ENCODE measurements at regions not wholly inside any gene's neighbourhood (a gene's known extent, or its start where the extent isn't known, plus 50 kb on each side); places are given as distances from the start of the nearest gene placed in this dataset.
"Not testable (repeated sequence)": the region's sequence is repeated elsewhere in the genome, so short reads cannot be mapped to it uniquely, and the experiment has no call there.

DNA sequence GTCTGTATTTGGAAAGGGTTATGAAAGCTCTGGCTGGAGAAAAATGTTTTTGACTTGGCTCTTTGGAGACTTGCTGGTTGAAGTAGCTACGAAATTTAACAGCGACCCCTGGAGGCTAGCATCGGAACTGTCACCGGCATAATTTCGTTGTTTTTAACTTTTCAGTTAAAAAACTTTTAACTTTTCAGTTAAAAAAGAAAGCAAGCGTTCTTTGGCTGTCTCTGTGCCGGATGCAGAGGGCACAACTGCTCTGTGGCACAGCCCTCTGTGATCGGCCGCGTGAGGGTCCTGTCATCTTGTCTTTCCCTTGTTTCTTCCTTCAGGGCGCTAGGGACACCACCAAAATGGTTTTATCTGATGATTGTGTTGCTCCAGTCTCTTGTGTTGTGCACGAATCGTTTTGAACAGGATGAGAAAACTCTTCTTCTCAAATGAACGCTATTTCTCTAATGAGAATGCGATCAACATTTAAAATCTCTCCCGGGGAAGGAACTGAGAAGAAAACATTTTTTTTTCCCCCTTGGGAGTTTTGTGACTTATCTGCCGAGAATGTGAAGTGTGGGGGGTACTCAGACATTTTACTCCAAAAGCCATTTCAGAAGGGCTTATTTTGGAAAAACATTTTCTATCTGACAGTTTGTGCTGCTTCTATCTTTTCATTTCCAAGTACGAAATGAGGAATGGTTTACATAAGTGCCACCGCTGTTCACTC lies 57.1 kb downstream of the ADCYAP1 start:
- peak; percentile 38 for DNase-seq

DNA sequence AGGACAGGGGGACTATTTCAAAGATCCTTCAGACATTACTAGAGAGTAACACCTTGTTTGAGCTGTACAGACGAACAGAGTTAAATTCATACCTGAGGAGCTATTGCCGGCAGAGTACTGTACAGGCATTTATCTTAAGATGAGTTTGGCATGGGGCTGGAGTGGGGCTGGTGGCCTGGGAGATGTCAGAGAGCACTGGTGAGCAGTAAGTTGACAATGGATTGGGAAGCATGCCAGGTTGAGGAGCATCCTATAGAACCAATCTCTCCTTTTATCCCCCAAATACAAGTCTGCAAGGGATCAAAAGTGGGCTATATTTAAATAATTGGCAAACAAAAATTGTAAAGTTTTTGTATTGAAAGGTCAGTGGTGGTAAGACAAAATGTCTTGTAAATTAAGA lies 58.6 kb downstream of the ADCYAP1 start:
- DNase-seq: no peak

DNA sequence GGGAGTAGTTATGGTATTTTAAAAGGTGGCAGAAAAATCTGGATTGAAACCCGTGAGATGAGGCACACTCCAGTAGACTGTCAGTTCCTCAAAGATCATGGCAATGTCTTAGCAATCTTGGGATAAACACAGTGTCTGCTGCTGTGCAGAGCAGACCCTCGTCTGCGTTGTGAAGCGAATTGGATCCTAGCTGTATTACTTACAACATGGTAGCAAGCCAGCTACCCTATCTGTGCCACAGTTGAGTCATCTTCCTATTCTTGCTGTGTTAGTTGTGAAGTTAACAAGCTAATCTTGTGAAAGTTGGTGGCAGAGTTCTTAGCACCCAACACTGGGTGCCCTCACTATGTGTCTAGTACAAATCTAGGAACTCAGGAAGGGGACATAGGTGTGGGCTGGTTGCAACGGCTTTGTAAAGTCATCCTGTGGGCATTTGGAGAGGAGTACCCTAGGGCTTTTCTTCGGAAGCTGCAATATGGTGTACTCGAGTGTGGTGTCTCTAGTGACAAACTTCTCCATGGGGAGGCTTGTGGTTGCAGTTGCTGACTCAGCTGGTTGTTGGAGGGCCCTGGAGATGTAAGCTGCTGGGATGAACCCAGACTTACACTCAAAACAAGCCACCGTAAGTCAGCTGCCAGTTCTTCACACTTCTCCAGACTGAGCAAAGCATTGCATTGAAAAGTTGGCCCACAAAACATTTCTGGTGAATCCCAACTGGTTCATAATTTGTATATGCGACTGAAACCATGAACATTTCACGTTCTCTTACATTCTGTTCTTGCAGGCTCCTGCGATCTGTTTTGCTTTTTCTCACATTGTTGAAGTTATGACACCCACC lies 61.5 kb downstream of the ADCYAP1 start:
- no peak for DNase-seq

DNA sequence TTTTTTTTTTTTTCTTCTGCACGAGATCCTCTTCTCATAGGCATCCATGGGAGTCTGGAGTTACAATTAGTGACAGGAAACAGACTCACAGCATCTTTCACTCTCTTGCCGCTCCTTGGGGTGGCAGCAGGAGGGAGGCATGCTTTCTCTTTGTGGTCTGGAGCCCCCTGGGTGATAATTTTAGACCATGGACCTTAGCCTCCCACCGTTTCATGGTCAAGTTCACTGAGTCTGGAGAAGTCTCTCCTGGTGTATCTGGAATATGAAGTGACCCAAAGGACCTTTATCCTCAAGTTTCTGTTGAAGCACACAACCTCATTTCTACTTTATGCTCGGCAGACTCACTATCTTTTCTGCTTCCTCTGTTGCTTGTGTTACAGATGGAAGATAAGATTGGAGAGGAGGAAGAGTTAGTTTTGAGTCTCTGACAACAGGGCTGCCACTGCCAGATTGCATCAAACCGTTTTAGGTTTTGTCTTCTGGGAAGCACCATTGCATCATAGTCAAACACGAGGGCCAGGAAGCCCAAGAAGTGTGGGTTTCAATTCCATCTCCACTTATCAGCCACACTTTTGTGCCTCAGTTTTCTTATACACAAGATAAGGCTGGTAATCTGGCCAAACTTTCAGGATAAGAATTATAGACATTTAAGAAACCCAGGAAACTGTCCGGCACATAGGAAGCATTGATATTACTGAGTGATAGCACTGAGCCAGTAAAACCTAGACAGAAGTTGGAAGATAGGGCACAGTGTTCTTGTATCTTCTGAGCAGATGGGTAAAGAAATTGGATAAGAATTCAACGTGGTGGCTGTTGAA lies 62.3 kb downstream of the ADCYAP1 start:
- no peak for DNase-seq

DNA sequence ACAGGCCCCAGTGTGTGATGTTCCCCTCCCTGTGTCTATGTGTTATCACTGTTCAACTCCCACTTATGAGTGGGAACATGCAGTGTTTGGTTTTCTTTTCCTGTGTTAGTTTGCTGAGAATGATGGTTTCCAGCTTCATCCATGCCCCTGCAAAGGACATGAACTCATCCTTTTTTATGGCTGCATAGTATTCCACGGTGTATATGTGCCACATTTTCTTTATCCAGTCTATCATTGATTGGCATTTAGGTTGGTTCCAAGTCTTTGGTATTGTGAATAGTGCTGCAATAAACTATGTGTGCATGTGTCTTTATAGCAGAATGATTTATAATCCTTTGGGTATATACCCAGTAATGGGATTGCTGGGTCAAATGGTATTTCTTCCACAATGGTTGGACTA lies 64.2 kb downstream of the ADCYAP1 start:
- not testable (repeated sequence) for DNase-seq

DNA sequence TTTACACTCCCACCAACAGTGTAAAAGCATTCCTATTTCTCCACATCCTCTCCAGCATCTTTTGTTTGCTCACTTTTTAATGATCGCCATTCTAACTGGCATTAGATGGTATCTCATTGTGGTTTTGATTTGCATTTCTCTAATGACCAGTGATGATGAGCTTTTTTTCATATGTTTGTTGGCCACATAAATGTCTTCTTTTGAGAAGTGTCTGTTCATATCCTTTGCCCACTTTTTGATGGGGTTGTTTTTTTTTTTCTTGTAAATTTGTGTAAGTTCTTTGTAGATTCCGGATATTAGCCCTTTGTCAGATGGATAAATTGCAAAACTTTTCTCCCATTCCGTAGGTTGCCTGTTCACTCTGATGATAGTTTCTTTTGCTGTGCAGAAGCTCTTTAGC lies 64.6 kb downstream of the ADCYAP1 start:
- DNase-seq: not testable (repeated sequence)

DNA sequence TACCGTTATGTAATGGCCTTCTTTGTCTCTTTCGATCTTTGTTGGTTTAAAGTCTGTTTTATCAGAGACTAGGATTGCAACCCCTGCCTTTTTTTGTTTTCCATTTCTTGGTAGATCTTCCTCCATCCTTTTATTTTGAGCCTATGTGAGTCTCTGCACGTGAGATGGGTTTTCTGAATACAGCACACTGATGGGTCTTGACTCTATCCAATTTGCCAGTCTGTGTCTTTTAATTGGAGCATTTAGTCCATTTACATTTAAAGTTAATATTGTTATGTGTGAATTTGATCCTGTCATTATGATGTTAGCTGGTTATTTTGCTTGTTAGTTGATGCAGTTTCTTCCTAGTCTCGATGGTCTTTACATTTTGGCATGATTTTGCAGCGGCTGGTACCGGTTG lies 69.9 kb downstream of the ADCYAP1 start:
- not testable (repeated sequence) for DNase-seq

DNA sequence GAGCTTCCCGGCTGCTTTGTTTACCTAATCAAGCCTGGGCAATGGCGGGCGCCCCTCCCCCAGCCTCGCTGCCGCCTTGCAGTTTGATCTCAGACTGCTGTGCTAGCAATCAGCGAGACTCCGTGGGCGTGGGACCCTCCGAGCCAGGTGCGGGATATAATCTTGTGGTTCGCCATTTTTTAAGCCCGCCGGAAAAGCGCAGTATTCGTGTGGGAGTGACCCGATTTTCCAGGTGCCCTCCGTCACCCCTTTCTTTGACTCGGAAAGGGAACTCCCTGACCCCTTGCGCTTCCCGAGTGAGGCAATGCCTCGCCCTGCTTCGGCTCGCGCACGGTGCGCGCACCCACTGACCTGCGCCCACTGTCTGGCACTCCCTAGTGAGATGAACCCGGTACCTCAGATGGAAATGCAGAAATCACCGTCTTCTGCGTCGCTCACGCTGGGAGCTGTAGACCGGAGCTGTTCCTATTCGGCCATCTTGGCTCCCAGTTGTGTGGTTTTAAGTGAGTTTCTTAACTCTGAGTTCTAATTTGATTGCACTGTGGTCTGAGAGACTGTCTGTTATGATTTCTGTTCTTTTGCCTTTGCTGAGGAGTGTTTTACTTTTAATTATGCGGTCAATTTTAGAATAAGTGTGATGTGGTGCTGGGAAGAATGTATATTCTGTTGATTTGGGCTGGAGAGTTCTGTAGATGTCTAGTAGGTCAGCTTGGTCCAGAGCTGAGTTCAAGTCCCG lies 71.9 kb downstream of the ADCYAP1 start:
- DNase-seq: not testable (repeated sequence)

DNA sequence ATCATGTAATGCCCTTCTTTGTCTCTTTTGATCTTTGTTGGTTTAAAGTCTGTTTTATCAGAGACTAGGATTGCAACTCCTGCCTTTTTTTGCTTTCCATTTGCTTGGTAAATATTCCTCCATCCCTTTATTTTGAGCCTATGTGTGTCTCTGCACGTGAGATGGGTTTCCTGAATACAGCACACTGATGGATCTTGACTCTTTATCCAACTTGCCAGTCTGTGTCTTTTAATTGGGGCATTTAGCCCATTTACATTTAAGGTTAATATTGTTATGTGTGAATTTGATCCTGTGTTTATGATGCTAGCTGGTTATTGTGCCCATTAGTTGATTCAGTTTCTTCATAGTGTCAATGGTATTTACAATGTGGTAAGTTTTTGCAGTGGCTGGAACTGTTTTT lies 72.7 kb downstream of the ADCYAP1 start:
- DNase-seq: not testable (repeated sequence)

DNA sequence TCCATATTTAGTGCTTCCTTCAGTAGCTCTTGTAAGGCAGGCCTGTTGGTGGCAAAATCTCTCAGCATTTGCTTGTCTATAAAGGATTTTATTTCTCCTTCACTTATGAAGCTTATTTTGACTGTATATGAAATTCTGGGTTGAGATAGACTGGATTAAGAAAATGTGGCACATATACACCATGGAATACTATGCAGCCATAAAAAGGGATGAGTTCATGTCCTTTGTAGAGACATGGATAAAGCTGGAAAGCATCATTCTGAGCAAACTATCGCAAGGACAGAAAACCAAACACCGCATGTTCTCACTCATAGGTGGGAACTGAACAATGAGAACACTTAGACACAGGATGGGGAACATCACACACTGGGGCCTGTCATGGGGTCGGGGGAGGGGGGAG lies 73.1 kb downstream of the ADCYAP1 start:
- DNase-seq: not testable (repeated sequence)

DNA sequence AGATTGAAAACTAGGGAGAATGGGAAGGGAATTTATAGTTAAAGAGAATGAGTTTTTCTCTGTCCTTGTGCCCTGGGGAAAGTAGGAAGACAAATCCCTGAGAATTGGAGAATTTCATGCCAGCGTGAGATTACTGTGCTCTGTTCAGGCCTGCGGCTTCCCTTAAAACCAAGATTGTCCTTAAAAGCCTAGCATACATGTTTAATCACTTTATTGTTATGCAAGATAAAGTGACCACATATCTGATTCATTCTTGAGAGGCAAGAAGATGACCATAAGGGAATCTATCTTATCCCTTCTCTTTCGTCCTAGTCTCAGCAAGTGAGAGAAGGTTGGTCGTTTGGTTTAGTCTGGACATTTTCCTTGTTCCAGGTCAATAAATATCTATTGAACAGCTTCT lies 75.9 kb downstream of the ADCYAP1 start:
- no peak for DNase-seq

DNA sequence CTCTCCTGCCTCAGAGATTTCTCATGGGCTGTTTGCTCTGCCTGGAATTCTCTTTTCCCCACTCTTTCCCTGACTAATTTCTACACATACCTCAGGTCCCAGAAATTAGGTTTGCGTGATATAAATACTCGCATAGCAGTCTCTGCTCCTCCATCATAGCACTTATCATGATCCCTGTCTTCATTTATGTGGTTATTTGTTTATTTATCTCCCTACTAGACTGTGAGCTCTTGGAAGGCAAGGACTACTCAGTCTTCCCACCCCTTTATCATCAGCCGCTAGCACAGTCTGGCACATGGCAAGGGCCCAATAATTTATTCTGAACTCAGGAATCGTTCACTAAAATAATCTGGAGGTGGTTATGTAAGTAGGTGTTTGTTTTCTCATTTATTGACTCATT lies 79.3 kb downstream of the ADCYAP1 start:
- no peak for DNase-seq

DNA sequence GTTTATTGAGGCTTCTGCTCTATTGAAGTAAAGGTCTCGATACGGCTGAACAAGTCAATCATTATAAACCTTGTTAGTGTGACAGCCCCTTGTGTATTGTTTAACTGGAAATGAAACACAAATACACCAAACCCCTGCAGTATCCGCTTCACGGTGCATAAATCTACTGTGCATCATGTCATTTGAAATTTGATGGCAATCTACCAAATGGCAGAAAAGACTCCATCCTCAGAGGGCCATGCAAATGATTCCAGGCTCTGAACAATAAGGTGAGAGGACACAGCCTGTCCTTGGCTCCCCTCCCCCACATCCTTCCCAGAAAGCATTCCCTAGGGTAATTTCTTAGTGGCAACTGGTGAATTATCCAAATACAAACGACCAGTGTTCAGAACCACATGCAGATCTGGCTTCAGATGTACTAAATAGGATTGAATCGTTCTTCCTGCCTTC lies 80.6 kb downstream of the ADCYAP1 start:
- no peak for DNase-seq

DNA sequence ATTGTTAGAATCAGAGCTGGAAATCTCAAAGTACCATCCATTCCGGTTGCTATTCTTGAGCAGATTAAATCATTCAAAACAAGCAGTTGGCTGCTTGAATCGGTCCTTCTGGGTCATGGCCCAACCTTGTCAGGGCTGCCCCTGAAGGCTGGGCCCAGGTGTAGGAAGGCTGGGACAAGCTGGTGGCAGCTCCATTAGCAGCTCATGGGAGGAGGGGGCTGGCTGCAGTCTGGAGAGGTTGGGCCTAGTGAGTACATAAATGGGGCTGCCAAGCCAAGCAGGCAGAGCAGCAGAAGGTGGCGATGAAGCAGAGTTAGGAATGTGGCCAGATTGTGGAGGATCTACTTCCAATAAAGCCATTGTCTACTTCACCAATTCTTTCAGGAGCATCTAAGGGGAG lies 81.4 kb downstream of the ADCYAP1 start:
- DNase-seq: no peak

DNA sequence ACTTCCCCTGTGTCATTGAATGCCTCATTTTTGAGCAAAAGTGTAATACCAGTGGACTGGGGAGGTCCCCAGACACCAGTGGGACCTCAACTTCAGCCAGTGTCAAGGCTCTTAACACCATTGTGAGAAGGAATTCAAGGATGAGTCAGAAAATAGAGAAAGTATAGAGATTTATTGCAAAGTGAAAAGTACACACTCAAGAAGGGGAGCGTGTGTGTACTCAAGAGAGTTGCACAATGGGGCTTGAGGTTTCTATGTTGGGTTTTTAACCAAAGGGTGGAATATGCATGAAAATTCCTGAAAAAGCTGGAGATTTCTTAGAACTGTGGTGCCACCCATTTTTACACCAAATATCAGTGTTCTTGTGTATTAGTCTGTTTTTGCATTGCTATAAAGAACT lies 81.9 kb downstream of the ADCYAP1 start:
- DNase-seq: no peak

DNA sequence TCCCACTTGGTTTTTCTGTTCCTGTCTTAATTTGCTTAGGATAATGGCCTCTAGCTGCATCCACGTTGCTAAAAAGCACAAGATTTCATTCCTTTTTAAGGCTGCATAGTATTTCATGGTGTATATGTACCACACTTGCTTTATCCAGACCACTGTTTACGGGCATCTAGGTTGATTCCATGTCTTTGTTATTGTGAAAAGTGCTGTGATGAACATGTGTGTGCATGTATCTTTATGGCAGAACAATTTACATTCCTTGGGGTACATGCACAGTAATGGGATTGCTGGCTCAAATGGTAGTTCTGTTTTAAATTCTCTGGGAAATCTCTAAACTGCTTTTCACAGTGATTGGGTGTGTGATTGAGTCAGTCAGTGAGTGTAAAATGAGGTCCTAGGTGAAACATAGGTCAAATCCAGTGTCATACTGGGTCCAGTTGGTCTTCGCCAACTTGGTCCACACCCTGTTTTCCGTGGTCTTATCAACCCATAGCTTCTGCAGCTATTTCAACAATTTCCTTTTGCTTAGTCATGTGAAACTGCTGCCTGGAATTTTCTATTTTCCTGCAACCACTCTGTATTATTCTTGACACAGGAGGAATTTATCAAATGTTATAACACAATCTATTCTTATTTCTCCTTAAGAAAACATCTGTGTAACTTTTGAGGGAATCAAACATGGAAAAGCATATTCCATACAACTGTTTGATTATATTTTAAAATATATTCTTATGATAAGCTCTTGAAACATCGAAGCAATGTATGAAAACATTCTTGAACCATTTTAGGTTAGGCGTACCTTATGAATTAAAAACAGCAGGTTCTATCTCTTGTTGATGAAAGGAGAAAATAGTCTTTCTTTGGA lies 82.9 kb downstream of the ADCYAP1 start:
- DNase-seq: no peak

DNA sequence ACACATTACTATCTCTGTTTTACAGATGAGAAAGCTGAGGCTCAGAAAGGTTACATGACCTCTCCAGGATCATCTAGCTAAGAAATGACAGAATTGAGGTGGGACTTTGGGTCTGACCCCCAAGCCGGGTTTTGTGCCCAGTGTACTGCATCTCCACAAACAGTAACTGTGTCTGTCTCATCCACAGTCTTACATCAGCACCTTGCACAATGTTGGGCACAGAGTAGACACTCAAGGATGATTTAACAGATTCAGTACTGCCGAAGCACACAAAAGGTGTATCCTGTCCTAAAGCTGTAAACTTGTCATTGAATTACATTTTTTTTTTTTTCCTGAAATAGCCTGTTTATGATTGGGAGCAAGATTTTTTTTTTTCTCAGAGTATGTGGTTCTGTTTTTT lies 84.8 kb downstream of the ADCYAP1 start:
- DNase-seq: no peak

DNA sequence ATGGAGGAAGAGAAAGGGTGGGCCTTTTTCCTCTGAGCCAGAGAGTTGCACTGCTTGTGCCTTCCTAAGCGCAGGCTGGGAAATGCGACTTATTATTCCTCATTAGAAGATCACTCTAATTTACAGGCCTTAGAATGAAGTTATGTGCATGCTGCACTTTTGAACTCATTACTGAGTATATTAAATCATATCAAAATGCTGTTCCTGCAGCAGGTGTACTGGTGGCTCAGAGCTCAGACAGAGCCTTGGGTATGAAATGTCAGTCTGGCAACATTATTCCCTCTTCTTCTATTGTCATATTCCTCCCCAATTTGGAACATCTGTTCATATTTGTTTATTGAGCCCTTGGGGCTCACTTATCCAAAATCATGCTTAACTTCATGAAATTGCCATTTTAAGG lies 85.5 kb downstream of the ADCYAP1 start:
- no peak for DNase-seq

DNA sequence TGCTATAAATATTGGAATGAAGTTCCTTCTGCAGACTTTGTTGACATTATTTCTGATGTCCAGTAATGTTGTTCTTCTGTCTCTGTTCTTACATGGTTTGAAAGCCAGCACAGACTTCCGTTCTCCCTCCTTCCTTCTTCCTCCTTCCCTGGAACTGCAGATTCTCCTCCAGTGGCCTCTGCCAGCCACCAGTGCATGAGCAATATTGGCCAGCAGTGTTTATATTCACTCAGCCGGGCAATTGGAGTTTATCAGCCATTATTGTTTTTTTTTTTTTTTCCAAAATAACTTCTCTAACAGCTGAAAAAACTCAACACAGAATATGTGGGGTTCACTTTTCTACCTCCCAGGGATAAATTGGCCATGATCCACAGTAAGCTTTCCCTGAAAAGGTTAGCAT lies 86.8 kb downstream of the ADCYAP1 start:
- no peak for DNase-seq

DNA sequence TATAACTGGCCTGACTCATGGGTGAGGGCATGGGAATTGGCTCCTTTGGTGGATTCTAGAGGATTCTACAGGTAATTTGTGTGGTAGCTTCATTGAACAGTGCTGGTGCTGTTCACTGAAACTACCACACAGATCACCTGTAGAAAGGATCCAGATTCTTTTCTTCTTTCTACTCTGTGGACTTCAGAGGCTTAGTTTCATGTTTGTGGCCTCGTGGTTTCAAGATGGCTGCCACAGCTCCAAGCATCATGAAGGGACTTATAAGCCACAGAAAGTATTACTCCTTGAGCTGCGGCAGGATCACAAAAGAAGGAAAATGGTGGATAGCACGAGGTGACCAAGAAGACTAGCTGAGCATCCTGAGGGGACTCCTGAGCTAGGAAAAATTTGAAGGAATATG lies 88.9 kb downstream of the ADCYAP1 start:
- no peak for DNase-seq

DNA sequence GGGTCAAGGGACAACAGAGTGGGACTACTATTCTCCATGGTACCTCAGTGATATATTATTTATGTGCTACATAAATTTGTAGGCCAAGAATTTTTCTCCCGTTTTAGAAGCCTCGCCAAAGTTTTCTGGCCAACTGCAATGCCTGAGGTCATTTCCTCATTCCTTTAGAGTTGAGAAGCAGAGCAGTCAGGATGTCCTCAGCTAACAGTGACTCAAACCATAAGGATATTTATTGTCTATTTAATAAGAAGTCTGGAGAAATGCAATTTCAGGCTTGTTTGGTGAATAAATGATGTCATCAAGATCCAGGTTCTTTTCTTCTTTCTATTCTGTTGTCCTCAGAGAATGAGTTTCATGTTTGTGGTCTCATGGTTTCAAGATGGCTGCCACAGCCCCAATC lies 91.0 kb downstream of the ADCYAP1 start:
- DNase-seq: no peak

DNA sequence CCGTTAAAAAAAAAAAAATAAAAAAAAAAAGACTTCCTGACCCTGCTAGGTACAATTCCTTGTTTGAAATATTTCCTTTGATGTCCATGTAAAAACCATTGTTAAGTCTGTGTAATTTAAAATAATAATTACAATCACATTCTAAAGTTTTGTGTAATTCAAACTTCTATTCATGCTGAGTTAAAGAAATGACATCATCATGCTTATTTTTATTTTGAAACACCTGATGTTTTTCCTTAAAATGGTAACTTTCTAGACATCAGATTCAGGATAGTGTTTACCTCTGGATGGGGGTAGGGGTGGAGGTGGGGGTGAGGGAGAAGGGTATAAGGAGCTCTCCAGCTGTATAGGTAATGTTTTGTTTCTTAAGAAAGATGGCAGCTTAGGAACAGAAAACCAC lies 92.8 kb downstream of the ADCYAP1 start:
- DNase-seq: no peak

All from stimulated activated CD4-positive, alpha-beta T cell treated with anti-CD3 and anti-CD28 coated beads, Interleukin-4, amount 100 ng/mL, for 1 hour (primary cell).